ENCODE measurements at regions not wholly inside any gene's neighbourhood (a gene's known extent, or its start where the extent isn't known, plus 50 kb on each side); places are given as distances from the start of the nearest gene placed in this dataset.

DNA sequence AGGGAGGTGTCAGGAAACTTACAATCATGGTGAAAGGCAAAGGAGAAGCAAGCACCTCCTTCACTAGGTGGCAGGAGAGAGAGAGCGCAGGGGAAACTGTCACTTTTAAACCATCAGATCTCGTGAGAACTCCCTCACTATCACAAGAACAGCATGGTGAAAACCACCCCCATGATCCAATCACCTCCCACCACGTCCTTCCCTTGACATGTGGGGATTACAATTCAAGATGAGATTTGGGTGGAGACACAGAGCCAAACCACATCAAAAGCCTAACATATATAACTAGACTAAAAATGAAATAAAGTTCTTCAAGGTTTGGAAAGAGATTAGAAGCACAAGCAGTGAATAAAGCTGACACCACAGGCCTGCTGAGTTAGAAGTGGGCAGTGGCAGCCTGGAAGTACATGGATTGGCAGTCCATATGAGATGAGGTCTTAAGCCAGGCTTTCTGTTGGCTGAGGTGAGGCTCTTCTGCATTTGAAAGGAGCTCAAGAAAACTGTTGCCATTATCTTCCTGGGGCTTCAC lies 96.4 kb upstream of the MDFIC start:
- Histone ChIP-seq H3K4me2 (ENCODE audit: control insufficient read depth, insufficient read depth) (no peak overlapping the region), H3K79me2 (ENCODE audit: control insufficient read depth, insufficient read depth, low read length) (no peaks in the 10 kb centered on the region), H3K9me3 (replicated peaks; ENCODE audit: control insufficient read depth, insufficient read depth, low read length) (peaks cover 3% of the 10 kb centered on the region), H3K27me3 (replicated peaks in 1 of 2; ENCODE audit: control insufficient read depth in 2 of 2, insufficient read depth in 2 of 2, low read length in 1 of 2) (no peaks in the 10 kb centered on the region), H4K20me1 (ENCODE audit: control insufficient read depth, insufficient read depth) (no peaks in the 10 kb centered on the region), H3K4me3 (no peak overlapping the region), H3K36me3 (ENCODE audit: control insufficient read depth in 2 of 2, insufficient read depth in 2 of 2, low read length in 1 of 2) (no peaks in the 10 kb centered on the region), H3K9ac (ENCODE audit: control insufficient read depth, insufficient read depth, low read length) (no peak overlapping the region), H3K4me1 (ENCODE audit: control insufficient read depth, insufficient read depth, low read length) (no peaks in the 10 kb centered on the region), H3K27ac (ENCODE audit: control insufficient read depth, insufficient read depth) (no peak overlapping the region), H2AFZ (ENCODE audit: control insufficient read depth, low read depth, low read length) (no peak overlapping the region; the same call in 1 of the 2 replicates)
- WGBS (ENCODE audit: insufficient coverage, insufficient replicate concordance, low lambda C conversion rate, missing lambda C conversion rate): 46% methylated on average over 3 of the region's 3 CpGs
- FAIRE-seq: no peak
- no peak for DNase-seq (ENCODE audit: low read depth, low spot score)
- TF ChIP-seq NFXL1 (IDR thresholded peaks at IDR 0.05; ENCODE audit: borderline replicate concordance): no peak
- no peak for TF ChIP-seq DPF2 (IDR thresholded peaks at IDR 0.05)
- TF ChIP-seq, protein P1, sequence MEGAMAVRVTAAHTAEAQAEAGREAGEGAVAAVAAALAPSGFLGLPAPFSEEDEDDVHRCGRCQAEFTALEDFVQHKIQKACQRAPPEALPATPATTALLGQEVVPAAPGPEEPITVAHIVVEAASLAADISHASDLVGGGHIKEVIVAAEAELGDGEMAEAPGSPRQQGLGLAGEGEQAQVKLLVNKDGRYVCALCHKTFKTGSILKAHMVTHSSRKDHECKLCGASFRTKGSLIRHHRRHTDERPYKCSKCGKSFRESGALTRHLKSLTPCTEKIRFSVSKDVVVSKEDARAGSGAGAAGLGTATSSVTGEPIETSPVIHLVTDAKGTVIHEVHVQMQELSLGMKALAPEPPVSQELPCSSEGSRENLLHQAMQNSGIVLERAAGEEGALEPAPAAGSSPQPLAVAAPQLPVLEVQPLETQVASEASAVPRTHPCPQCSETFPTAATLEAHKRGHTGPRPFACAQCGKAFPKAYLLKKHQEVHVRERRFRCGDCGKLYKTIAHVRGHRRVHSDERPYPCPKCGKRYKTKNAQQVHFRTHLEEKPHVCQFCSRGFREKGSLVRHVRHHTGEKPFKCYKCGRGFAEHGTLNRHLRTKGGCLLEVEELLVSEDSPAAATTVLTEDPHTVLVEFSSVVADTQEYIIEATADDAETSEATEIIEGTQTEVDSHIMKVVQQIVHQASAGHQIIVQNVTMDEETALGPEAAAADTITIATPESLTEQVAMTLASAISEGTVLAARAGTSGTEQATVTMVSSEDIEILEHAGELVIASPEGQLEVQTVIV (IDR thresholded peaks at IDR 0.05; ENCODE audit: borderline replicate concordance, partially characterized antibody): no peak
- no peak for TF ChIP-seq KDM1A (IDR thresholded peaks at IDR 0.05; ENCODE audit: borderline replicate concordance)
- no peak for TF ChIP-seq ZNF622 (IDR thresholded peaks at IDR 0.05)
- TF ChIP-seq, protein P2, sequence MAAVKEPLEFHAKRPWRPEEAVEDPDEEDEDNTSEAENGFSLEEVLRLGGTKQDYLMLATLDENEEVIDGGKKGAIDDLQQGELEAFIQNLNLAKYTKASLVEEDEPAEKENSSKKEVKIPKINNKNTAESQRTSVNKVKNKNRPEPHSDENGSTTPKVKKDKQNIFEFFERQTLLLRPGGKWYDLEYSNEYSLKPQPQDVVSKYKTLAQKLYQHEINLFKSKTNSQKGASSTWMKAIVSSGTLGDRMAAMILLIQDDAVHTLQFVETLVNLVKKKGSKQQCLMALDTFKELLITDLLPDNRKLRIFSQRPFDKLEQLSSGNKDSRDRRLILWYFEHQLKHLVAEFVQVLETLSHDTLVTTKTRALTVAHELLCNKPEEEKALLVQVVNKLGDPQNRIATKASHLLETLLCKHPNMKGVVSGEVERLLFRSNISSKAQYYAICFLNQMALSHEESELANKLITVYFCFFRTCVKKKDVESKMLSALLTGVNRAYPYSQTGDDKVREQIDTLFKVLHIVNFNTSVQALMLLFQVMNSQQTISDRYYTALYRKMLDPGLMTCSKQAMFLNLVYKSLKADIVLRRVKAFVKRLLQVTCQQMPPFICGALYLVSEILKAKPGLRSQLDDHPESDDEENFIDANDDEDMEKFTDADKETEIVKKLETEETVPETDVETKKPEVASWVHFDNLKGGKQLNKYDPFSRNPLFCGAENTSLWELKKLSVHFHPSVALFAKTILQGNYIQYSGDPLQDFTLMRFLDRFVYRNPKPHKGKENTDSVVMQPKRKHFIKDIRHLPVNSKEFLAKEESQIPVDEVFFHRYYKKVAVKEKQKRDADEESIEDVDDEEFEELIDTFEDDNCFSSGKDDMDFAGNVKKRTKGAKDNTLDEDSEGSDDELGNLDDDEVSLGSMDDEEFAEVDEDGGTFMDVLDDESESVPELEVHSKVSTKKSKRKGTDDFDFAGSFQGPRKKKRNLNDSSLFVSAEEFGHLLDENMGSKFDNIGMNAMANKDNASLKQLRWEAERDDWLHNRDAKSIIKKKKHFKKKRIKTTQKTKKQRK (IDR thresholded peaks at IDR 0.05; ENCODE audit: low read depth, low read length): no peak
- no peak for TF ChIP-seq RB1 (IDR thresholded peaks at IDR 0.05; ENCODE audit: borderline replicate concordance)
- no peak for TF ChIP-seq FOXK2 (IDR thresholded peaks at IDR 0.05)
- no peak for TF ChIP-seq NBN (IDR thresholded peaks at IDR 0.05)
- TF ChIP-seq FOXM1 (IDR thresholded peaks at IDR 0.05; ENCODE audit: low read depth, low read length): no peak
- no peak for TF ChIP-seq CHD1 (IDR thresholded peaks at IDR 0.05; ENCODE audit: low read depth, low read length)
- TF ChIP-seq, protein P3, sequence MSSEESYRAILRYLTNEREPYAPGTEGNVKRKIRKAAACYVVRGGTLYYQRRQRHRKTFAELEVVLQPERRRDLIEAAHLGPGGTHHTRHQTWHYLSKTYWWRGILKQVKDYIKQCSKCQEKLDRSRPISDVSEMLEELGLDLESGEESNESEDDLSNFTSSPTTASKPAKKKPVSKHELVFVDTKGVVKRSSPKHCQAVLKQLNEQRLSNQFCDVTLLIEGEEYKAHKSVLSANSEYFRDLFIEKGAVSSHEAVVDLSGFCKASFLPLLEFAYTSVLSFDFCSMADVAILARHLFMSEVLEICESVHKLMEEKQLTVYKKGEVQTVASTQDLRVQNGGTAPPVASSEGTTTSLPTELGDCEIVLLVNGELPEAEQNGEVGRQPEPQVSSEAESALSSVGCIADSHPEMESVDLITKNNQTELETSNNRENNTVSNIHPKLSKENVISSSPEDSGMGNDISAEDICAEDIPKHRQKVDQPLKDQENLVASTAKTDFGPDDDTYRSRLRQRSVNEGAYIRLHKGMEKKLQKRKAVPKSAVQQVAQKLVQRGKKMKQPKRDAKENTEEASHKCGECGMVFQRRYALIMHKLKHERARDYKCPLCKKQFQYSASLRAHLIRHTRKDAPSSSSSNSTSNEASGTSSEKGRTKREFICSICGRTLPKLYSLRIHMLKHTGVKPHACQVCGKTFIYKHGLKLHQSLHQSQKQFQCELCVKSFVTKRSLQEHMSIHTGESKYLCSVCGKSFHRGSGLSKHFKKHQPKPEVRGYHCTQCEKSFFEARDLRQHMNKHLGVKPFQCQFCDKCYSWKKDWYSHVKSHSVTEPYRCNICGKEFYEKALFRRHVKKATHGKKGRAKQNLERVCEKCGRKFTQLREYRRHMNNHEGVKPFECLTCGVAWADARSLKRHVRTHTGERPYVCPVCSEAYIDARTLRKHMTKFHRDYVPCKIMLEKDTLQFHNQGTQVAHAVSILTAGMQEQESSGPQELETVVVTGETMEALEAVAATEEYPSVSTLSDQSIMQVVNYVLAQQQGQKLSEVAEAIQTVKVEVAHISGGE (CRISPR knock-in tag; IDR thresholded peaks at IDR 0.05): no peak
- TF ChIP-seq HCFC1 (IDR thresholded peaks at IDR 0.05; ENCODE audit: low read length): no peak
- RAD21 ChIA-PET (ENCODE audit: unreplicated experiment): no interaction called here
- in situ Hi-C loops (cut with MboI): no loop called here
- POLR2A ChIA-PET: no interaction called here
- SMC1A ChIA-PET (ENCODE audit: uncharacterized antibody, unreplicated experiment): interaction anchor here (1.8 kb wide), 1 partner anchor 15 kb away, joined by 4 read pairs; no protein-coding TSS in a partner anchor
- CTCF ChIA-PET: no interaction called here
- intact Hi-C loops (cut with micrococcal nuclease; ENCODE audit: unreplicated experiment): no loop called here
- BruUV-seq (replicated peaks): no TSS peak
- ATAC-seq: no peak

All from GM12878 (cell line).